ENCODE measurements at regions not wholly inside any gene's neighbourhood (a gene's known extent, or its start where the extent isn't known, plus 50 kb on each side); places are given as distances from the start of the nearest gene placed in this dataset.

DNA sequence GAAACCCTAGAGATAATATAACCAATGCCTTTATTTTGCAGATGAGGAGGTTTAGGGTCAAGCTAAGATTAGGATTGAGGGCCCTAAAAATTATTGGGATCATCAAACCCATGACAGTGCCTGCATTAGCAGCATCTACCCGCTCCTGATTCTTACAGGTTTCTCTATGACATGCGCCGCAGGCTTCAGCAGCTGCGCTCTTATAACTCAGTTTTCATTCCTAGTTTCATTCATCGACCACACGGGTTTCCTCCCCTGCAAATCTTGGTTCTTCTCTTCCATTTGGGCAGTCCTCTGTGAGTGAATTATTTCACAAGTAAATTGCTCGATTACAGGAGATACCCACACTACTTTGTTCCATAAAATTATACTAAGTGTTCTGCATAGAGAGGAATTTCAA is 137.2 kb downstream of the SLC24A2 start:
- no peak for DNase-seq (ENCODE audit: low read depth)
- no peak for TF ChIP-seq CTCF (IDR thresholded peaks at IDR 0.05; ENCODE audit: insufficient read depth, low read length, poor library complexity, severe bottlenecking)
- no peak overlapping the region for H3K4me3 ChIP-seq (ENCODE audit: low read depth, low read length)
- H3K27me3 ChIP-seq (ENCODE audit: control insufficient read depth, insufficient read depth, low read length), result no peaks in the 10 kb centered on the region
- H3K36me3 ChIP-seq (ENCODE audit: control insufficient read depth, insufficient read depth, low read length), result no peaks in the 10 kb centered on the region

GRCh38 chr9:19650312-19650711 is 138.5 kb downstream of the SLC24A2 start:
- TF ChIP-seq CTCF (IDR thresholded peaks at IDR 0.05; ENCODE audit: insufficient read depth, low read length, poor library complexity, severe bottlenecking), result no peak
- H3K27me3 ChIP-seq (ENCODE audit: control insufficient read depth, insufficient read depth, low read length), result no peaks in the 10 kb centered on the region
- H3K36me3 ChIP-seq (ENCODE audit: control insufficient read depth, insufficient read depth, low read length), result no peaks in the 10 kb centered on the region
- DNase-seq (ENCODE audit: low read depth), result no peak
- H3K4me3 ChIP-seq (ENCODE audit: low read depth, low read length), result no peak overlapping the region

DNA sequence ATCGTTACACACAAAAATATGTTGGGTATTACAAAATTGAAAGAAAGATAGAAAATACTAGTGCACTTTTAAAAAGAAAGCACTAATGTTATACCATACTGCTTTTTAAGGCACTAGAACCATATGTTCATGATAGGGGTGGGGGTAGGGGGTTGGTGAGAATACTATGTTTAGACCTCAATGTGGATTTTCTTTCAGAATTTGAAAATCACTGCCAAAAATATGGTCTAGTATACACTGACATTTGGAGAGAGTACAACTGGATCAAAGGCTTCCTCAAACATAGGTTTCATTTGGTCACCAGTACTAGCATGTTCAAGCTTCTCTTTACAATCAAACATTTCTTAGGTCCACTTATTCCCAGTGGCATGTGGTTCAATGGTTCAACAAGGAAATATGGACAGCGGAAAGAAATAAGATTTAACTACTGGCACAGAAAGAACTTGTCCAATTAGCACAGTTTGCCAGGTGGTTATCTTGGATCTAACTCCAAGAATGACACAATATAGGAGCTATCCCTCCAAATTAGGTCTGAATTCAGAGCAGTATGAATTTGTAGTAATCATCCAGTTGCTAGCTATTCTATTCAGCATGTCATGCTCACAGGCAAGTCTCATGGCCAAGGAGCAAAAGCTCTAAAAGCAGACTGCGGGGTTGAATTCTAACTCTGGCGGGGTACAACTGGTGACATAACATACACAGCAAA is 139.3 kb downstream of the SLC24A2 start:
- no peak for DNase-seq (ENCODE audit: low read depth)
- no peak overlapping the region for H3K4me3 ChIP-seq (ENCODE audit: low read depth, low read length)
- no peaks in the 10 kb centered on the region for H3K36me3 ChIP-seq (ENCODE audit: control insufficient read depth, insufficient read depth, low read length)
- no peaks in the 10 kb centered on the region for H3K27me3 ChIP-seq (ENCODE audit: control insufficient read depth, insufficient read depth, low read length)
- no peak for TF ChIP-seq CTCF (IDR thresholded peaks at IDR 0.05; ENCODE audit: insufficient read depth, low read length, poor library complexity, severe bottlenecking)

DNA sequence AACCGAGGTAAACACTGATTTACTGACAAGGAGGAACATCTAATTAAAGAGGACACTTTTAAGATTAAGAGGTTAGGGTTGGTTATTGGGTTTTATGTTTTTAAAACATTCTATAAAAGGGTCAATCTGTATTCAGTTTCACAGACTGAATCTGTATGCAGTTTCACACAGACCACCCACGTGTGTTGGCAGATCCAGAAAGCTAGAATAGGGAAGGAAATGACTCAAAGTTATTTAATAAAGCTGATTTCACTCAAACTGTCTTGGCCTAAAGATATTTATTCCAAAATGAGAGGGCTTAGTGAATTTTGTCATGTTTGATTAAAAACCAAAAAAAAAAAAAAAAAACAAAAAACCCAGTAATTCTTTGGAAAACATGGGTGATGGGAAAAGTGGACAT is 140.2 kb downstream of the SLC24A2 start:
- DNase-seq (ENCODE audit: low read depth), result no peak
- no peak for TF ChIP-seq CTCF (IDR thresholded peaks at IDR 0.05; ENCODE audit: insufficient read depth, low read length, poor library complexity, severe bottlenecking)
- Histone ChIP-seq H3K36me3 (ENCODE audit: control insufficient read depth, insufficient read depth, low read length) (no peaks in the 10 kb centered on the region), H3K4me3 (ENCODE audit: low read depth, low read length) (no peak overlapping the region), H3K27me3 (ENCODE audit: control insufficient read depth, insufficient read depth, low read length) (no peaks in the 10 kb centered on the region)

DNA sequence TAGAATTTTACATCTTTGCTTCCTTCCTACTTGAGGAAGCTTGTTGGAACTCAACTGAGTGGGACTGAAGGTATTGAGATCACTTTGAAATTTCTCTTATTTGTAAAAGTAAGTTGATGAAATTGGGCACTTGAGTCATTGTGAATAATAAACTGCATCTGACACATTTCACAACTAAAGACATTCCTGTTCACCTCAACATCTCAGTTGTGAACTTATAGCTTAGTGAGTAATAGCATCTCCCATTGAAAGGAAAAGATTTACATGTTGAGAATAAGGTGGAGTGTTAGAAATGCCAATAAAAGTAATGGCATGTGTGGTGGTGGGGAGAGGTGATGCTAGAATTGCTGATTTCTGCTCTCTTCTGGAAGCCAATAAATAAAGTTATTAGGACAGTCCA is 145.0 kb downstream of the SLC24A2 start:
- no peak for DNase-seq (ENCODE audit: low read depth)
- Histone ChIP-seq H3K36me3 (ENCODE audit: control insufficient read depth, insufficient read depth, low read length) (no peaks in the 10 kb centered on the region), H3K27me3 (ENCODE audit: control insufficient read depth, insufficient read depth, low read length) (no peaks in the 10 kb centered on the region), H3K4me3 (ENCODE audit: low read depth, low read length) (no peak overlapping the region)
- TF ChIP-seq CTCF (IDR thresholded peaks at IDR 0.05; ENCODE audit: insufficient read depth, low read length, poor library complexity, severe bottlenecking), result no peak

- Histone ChIP-seq H3K4me3 (ENCODE audit: low read depth, low read length) (no peak overlapping the region), H3K36me3 (ENCODE audit: control insufficient read depth, insufficient read depth, low read length) (no peaks in the 10 kb centered on the region), H3K27me3 (ENCODE audit: control insufficient read depth, insufficient read depth, low read length) (no peaks in the 10 kb centered on the region)
- no peak for DNase-seq (ENCODE audit: low read depth)
- no peak for TF ChIP-seq CTCF (IDR thresholded peaks at IDR 0.05; ENCODE audit: insufficient read depth, low read length, poor library complexity, severe bottlenecking)
Observed at GRCh38 chr9:19642256-19642655, 146.6 kb downstream of the SLC24A2 start.
